NCI-H82 (cell line): ENCODE measurements at regions not wholly inside any gene's neighbourhood (a gene's known extent, or its start where the extent isn't known, plus 50 kb on each side); places are given as distances from the start of the nearest gene placed in this dataset.
A peak's percentile ranks its signal among the peaks of the same experiment; 100 is the strongest.
"Not testable (repeated sequence)": the region's sequence is repeated elsewhere in the genome, so short reads cannot be mapped to it uniquely, and the experiment has no call there.

Experiments used
- DNase-seq: peaks from one replicate; lab custom pipeline; 2025; lab: John Stamatoyannopoulos, UW

- DNase-seq = peak; percentile 62
These were observed 82.9 kb downstream of the LAS1L start for GRCh38 chrX:65451663-65452062.

GRCh38 chrX:65420154-65420553, 114.4 kb downstream of the LAS1L start:
- DNase-seq = no peak

- DNase-seq = not testable (repeated sequence)
These were observed 126.9 kb downstream of the LAS1L start for GRCh38 chrX:65407662-65408061.

GRCh38 chrX:65407157-65407626, 127.4 kb downstream of the LAS1L start:
- no peak for DNase-seq

- DNase-seq = peak; percentile 46
These were observed 128.1 kb downstream of the LAS1L start for GRCh38 chrX:65406532-65406931.

- DNase-seq = no peak
These were observed 142.3 kb downstream of the LAS1L start for GRCh38 chrX:65392284-65392683.

- not testable (repeated sequence) for DNase-seq
These were observed 145.5 kb downstream of the LAS1L start for GRCh38 chrX:65389120-65389519.
